ENCODE measurements at regions not wholly inside any gene's neighbourhood (a gene's known extent, or its start where the extent isn't known, plus 50 kb on each side); places are given as distances from the start of the nearest gene placed in this dataset.

DNA sequence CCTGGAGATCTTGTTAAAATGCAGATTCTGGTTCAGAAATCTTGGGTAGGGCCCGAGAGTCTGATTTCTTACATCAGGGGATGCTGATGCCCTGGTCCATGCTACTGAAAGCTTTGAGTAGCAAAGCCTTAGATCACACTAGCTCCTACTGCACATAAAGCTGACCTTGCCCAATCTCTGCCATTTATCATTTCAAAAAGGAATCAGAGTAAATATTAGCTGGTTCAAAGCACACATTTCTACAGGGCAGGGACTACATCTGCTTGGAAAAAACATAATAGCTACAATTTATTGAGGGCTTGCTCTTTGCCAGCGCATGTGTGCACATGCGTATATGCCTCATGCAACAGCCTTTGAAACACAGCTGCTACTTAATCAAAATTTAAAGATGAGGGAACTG, 440.4 kb upstream of the ARID1B start:
- TF ChIP-seq ZC3H10 (CRISPR knock-in tag; IDR thresholded peaks at IDR 0.05) (no peak), ARNTL (CRISPR knock-in tag; IDR thresholded peaks at IDR 0.05; ENCODE audit: borderline replicate concordance, low read depth) (no peak), ZFP3 (CRISPR knock-in tag; IDR thresholded peaks at IDR 0.05) (no peak), ZFP30 (CRISPR knock-in tag; IDR thresholded peaks at IDR 0.05) (no peak), ZNF565 (CRISPR knock-in tag; conservative IDR thresholded peaks at IDR 0.05; ENCODE audit: low read depth) (no peak), TCF4 (CRISPR knock-in tag; IDR thresholded peaks at IDR 0.05; ENCODE audit: borderline replicate concordance) (no peak), PATZ1 (CRISPR knock-in tag; IDR thresholded peaks at IDR 0.05; ENCODE audit: borderline replicate concordance) (no peak)
- TF ChIP-seq, protein P1, sequence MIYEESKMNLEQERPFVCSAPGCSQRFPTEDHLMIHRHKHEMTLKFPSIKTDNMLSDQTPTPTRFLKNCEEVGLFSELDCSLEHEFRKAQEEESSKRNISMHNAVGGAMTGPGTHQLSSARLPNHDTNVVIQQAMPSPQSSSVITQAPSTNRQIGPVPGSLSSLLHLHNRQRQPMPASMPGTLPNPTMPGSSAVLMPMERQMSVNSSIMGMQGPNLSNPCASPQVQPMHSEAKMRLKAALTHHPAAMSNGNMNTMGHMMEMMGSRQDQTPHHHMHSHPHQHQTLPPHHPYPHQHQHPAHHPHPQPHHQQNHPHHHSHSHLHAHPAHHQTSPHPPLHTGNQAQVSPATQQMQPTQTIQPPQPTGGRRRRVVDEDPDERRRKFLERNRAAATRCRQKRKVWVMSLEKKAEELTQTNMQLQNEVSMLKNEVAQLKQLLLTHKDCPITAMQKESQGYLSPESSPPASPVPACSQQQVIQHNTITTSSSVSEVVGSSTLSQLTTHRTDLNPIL (CRISPR knock-in tag; IDR thresholded peaks at IDR 0.05; ENCODE audit: low read depth): no peak
- TF ChIP-seq, protein P2, sequence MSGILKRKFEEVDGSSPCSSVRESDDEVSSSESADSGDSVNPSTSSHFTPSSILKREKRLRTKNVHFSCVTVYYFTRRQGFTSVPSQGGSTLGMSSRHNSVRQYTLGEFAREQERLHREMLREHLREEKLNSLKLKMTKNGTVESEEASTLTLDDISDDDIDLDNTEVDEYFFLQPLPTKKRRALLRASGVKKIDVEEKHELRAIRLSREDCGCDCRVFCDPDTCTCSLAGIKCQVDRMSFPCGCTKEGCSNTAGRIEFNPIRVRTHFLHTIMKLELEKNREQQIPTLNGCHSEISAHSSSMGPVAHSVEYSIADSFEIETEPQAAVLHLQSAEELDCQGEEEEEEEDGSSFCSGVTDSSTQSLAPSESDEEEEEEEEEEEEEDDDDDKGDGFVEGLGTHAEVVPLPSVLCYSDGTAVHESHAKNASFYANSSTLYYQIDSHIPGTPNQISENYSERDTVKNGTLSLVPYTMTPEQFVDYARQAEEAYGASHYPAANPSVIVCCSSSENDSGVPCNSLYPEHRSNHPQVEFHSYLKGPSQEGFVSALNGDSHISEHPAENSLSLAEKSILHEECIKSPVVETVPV (CRISPR knock-in tag; IDR thresholded peaks at IDR 0.05): no peak
